Mesenchymal stem cell (in vitro differentiated cells and primary cell): ENCODE measurements at regions not wholly inside any gene's neighbourhood (a gene's known extent, or its start where the extent isn't known, plus 50 kb on each side); places are given as distances from the start of the nearest gene placed in this dataset.

Experiments
- DNase-seq: peaks from one replicate; pipeline ENCODE4 v3.0.0-alpha.2; 2013
- H2AFZ ChIP-seq: one replicate; pipeline ENCODE4 v1.6.1; 2013; ENCODE audit warnings: low read depth, mild to moderate bottlenecking, control low read depth, inconsistent platforms, low read length, moderate library complexity
- H2AK5ac ChIP-seq: 2 replicates; pipeline ENCODE4 v1.6.1; 2013; ENCODE audit warnings: low read length, moderate library complexity, mild to moderate bottlenecking, inconsistent platforms; ENCODE audit not compliant: severe bottlenecking
- H2BK120ac ChIP-seq: one replicate; pipeline ENCODE4 v1.6.1; 2013; ENCODE audit warnings: low read depth, mild to moderate bottlenecking, inconsistent platforms, low read length, moderate library complexity
- H2BK12ac ChIP-seq, 2 experiments: one replicate each; pipeline ENCODE4 v1.6.1; 2013; ENCODE audit warnings: inconsistent platforms in 2 of 2, low read length in 2 of 2, mild to moderate bottlenecking in 2 of 2, moderate library complexity in 2 of 2, control low read depth in 1 of 2
- H2BK15ac ChIP-seq: one replicate; pipeline ENCODE4 v1.6.1; 2013; ENCODE audit warnings: mild to moderate bottlenecking, low read depth, inconsistent platforms; ENCODE audit not compliant: poor library complexity, severe bottlenecking
- H2BK5ac ChIP-seq: 2 replicates; pipeline ENCODE4 v1.6.1; 2013; ENCODE audit warnings: low read depth, mild to moderate bottlenecking, low read length, control low read depth, inconsistent platforms; ENCODE audit not compliant: poor library complexity, severe bottlenecking
- H3K14ac ChIP-seq, 2 experiments: one replicate each; pipeline ENCODE4 v1.6.1; 2013; ENCODE audit warnings: inconsistent platforms in 2 of 2, low read length in 2 of 2, control low read depth in 1 of 2, mild to moderate bottlenecking in 1 of 2, moderate library complexity in 1 of 2
- H3K18ac ChIP-seq, 2 experiments: one replicate each; pipeline ENCODE4 v1.6.1; 2013; ENCODE audit warnings: inconsistent platforms in 2 of 2, low read length in 2 of 2, control low read depth in 1 of 2, low read depth in 1 of 2, mild to moderate bottlenecking in 1 of 2
- H3K23ac ChIP-seq, 2 experiments: one replicate each; pipeline ENCODE4 v1.6.1; 2013; ENCODE audit warnings: inconsistent platforms in 2 of 2, low read length in 2 of 2, mild to moderate bottlenecking in 2 of 2, moderate library complexity in 2 of 2, control low read depth in 1 of 2
- H3K27ac ChIP-seq: 2 replicates; pipeline ENCODE4 v1.5.1; 2013; ENCODE audit warnings: mild to moderate bottlenecking, moderate library complexity, low read length, control low read depth, inconsistent platforms; ENCODE audit not compliant: poor library complexity, severe bottlenecking
- H3K27me3 ChIP-seq, 2 experiments: 2 replicates each; pipeline versions ENCODE4 v1.6.1 to v1.7.0; 2013; ENCODE audit warnings: low read length in 2 of 2, mild to moderate bottlenecking in 2 of 2, moderate library complexity in 2 of 2, control low read depth in 1 of 2, inconsistent platforms in 1 of 2; ENCODE audit not compliant: control insufficient read depth in 1 of 2, insufficient read depth in 1 of 2
- H3K36me3 ChIP-seq, 2 experiments: 2 replicates each; pipeline versions ENCODE4 v1.6.1 to v1.7.0; 2013; ENCODE audit warnings: low read length in 2 of 2, control low read depth in 1 of 2, inconsistent platforms in 1 of 2, low read depth in 1 of 2, mild to moderate bottlenecking in 1 of 2; ENCODE audit not compliant: insufficient read depth in 2 of 2, control insufficient read depth in 1 of 2
- H3K4ac ChIP-seq, 2 experiments: one replicate each; pipeline ENCODE4 v1.6.1; 2013; ENCODE audit warnings: inconsistent platforms in 2 of 2, low read length in 2 of 2, mild to moderate bottlenecking in 2 of 2, moderate library complexity in 2 of 2, control low read depth in 1 of 2, low read depth in 1 of 2
- H3K4me1 ChIP-seq: 2 replicates; pipeline ENCODE4 v1.6.1; 2013; ENCODE audit warnings: low read depth, low read length, control low read depth; ENCODE audit not compliant: control insufficient read depth, insufficient read depth
- H3K4me2 ChIP-seq: 2 replicates; pipeline ENCODE4 v1.6.1; 2013; ENCODE audit warnings: low read length, mild to moderate bottlenecking, inconsistent platforms; ENCODE audit not compliant: poor library complexity, severe bottlenecking
- H3K4me3 ChIP-seq, 2 experiments: 2 replicates each; pipeline versions ENCODE4 v1.5.1 to v1.7.0; 2013; ENCODE audit warnings: low read length in 2 of 2, mild to moderate bottlenecking in 2 of 2, control low read depth in 1 of 2, low read depth in 1 of 2; ENCODE audit not compliant: insufficient read depth in 1 of 2
- H3K79me1 ChIP-seq: replicated peaks from 2 replicates; pipeline ENCODE4 v1.6.1; 2013; ENCODE audit warnings: mild to moderate bottlenecking, control low read depth, low read length, inconsistent platforms; ENCODE audit not compliant: poor library complexity, severe bottlenecking
- H3K9ac ChIP-seq: 2 replicates; pipeline ENCODE4 v1.7.0; 2013; ENCODE audit warnings: mild to moderate bottlenecking, low read length, moderate library complexity
- H3K9me3 ChIP-seq: 2 replicates; pipeline ENCODE4 v1.7.0; 2013; ENCODE audit warnings: mild to moderate bottlenecking, low read length; ENCODE audit not compliant: control insufficient read depth
- H4K8ac ChIP-seq: one replicate; pipeline ENCODE4 v1.6.1; 2013; ENCODE audit warnings: inconsistent platforms, mild to moderate bottlenecking, low read length, moderate library complexity
- H4K91ac ChIP-seq: one replicate; pipeline ENCODE4 v1.6.1; 2013; ENCODE audit warnings: mild to moderate bottlenecking, low read length, inconsistent platforms
- WGBS: methylation state at CpG from one replicate; pipeline ENCODE4 v1.1.7; 2013; ENCODE audit warnings: mixed read lengths; 5-methylcytosine and 5-hydroxymethylcytosine counted together

- Histone ChIP-seq H3K4me2 (no peak overlapping the region), H2AK5ac (no peak overlapping the region), H2BK12ac (no peak overlapping the region), H3K79me1 (no peaks in the 10 kb centered on the region), H2BK5ac (no peak overlapping the region), H3K4me1 (peaks cover 2% of the 10 kb centered on the region), H3K27ac (no peak overlapping the region), H3K4me3 (no peak overlapping the region), H3K4ac (no peak overlapping the region), H3K9me3 (no peaks in the 10 kb centered on the region), H3K14ac (no peak overlapping the region), H3K18ac (no peak overlapping the region), H3K27me3 (no peaks in the 10 kb centered on the region), H3K23ac (no peak overlapping the region), H3K36me3 (no peaks in the 10 kb centered on the region), H4K91ac (no peak overlapping the region), H2BK120ac (no peak overlapping the region), H4K8ac (no peak overlapping the region), H2BK15ac (no peak overlapping the region), H2AFZ (no peak overlapping the region), H3K9ac (no peak overlapping the region)
- no peak for DNase-seq
- WGBS = 61% methylated on average over 7 of the region's 7 CpGs
Measured at GRCh38 chr3:159632128-159632527, 356.5 kb upstream of the IL12A start.

DNA sequence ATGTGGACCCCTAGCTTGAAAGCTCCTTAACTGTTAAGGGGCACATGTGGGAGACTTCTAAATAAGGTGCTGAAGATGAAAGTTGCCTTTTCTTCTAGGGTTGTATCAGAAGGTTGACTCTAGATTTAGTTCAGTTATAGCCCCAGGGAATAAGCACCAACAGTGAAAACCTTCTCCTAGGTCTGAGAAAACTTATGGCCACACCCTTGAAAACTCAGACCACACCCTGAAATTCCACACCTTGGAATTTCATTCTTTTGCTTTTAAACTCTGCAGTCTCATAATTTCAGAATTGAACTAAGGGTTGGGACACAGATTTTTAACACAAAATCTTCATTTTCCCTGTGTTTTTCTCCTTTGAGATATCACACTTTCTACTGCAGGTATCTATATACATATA is 355.8 kb upstream of the IL12A start:
- no peak overlapping the region for H4K8ac ChIP-seq
- no peak for DNase-seq
- no peaks in the 10 kb centered on the region for H3K79me1 ChIP-seq
- no peaks in the 10 kb centered on the region for H3K27me3 ChIP-seq
- no peak overlapping the region for H3K4me2 ChIP-seq
- H3K23ac ChIP-seq = no peak overlapping the region
- H2AFZ ChIP-seq = no peak overlapping the region
- peak overlapping the region; percentile 13 for H2AK5ac ChIP-seq
- H3K14ac ChIP-seq = no peak overlapping the region
- H2BK5ac ChIP-seq = no peak overlapping the region
- H3K4me3 ChIP-seq = no peak overlapping the region
- no peaks in the 10 kb centered on the region for H3K36me3 ChIP-seq
- H2BK15ac ChIP-seq = no peak overlapping the region
- H3K27ac ChIP-seq = no peak overlapping the region
- no peaks in the 10 kb centered on the region for H3K9me3 ChIP-seq
- H3K4me1 ChIP-seq = peaks cover 2% of the 10 kb centered on the region
- no peak overlapping the region for H2BK12ac ChIP-seq
- H2BK120ac ChIP-seq = no peak overlapping the region
- no peak overlapping the region for H3K4ac ChIP-seq
- H4K91ac ChIP-seq = no peak overlapping the region
- no peak overlapping the region for H3K9ac ChIP-seq
- H3K18ac ChIP-seq = no peak overlapping the region

DNA sequence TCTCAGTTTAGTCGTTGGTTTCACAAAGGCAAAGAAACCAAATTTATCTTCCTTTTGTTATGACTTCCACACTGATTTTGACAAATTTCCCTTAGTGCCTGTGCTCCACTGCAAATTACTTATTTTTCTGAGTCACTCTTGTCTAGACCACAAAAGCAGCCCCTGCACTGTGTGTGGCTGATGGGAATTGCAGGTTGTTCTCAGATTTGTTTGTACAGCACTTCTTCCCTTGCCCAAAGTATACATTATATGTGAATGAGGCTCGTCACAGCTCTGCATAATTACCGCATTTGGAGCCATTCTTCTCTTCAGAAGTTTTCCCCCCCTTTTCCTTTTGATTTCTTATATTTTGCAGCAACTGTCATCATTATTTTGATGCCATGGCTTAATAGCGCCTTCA is 354.2 kb upstream of the IL12A start:
- Histone ChIP-seq H3K4ac (no peak overlapping the region), H3K79me1 (no peaks in the 10 kb centered on the region), H4K8ac (no peak overlapping the region), H3K18ac (no peak overlapping the region), H2AFZ (no peak overlapping the region), H2BK12ac (no peak overlapping the region), H3K9me3 (no peaks in the 10 kb centered on the region), H3K9ac (no peak overlapping the region), H3K36me3 (no peaks in the 10 kb centered on the region), H2BK5ac (no peak overlapping the region), H2AK5ac (no peak overlapping the region), H3K14ac (no peak overlapping the region), H3K27me3 (no peaks in the 10 kb centered on the region), H4K91ac (no peak overlapping the region), H3K4me2 (no peak overlapping the region), H2BK120ac (no peak overlapping the region), H3K27ac (peak overlapping the region; percentile 65), H2BK15ac (no peak overlapping the region), H3K23ac (no peak overlapping the region), H3K4me3 (no peak overlapping the region), H3K4me1 (peaks cover 2% of the 10 kb centered on the region)
- 30% methylated on average over 4 of the region's 4 CpGs for WGBS
- peak; percentile 68 for DNase-seq

GRCh38 chr3:159635047-159635641 is 353.5 kb upstream of the IL12A start:
- no peak overlapping the region for H3K23ac ChIP-seq
- WGBS = 80% methylated on average over 3 of the region's 3 CpGs

More at GRCh38 chr3:159635047-159635641, 353.5 kb upstream of the IL12A start:
- Histone ChIP-seq H3K9ac (no peak overlapping the region), H2AK5ac (no peak overlapping the region), H3K18ac (peak overlapping the region in 1 of 2 experiments; percentile 57), H2AFZ (no peak overlapping the region), H3K4me2 (no peak overlapping the region), H4K91ac (no peak overlapping the region), H3K4me1 (peaks cover 2% of the 10 kb centered on the region), H2BK120ac (no peak overlapping the region), H3K14ac (peak overlapping the region in 1 of 2 experiments; percentile 81), H3K27ac (peak overlapping the region; percentile 65), H3K4me3 (no peak overlapping the region), H3K9me3 (no peaks in the 10 kb centered on the region), H2BK5ac (no peak overlapping the region), H3K36me3 (no peaks in the 10 kb centered on the region), H3K27me3 (no peaks in the 10 kb centered on the region), H2BK15ac (no peak overlapping the region), H3K79me1 (no peaks in the 10 kb centered on the region), H2BK12ac (no peak overlapping the region), H3K4ac (peak overlapping the region in 1 of 2 experiments; percentile 49), H4K8ac (no peak overlapping the region)
- DNase-seq = peak; percentile 38
